ENCODE measurements at regions not wholly inside any gene's neighbourhood (a gene's known extent, or its start where the extent isn't known, plus 50 kb on each side); places are given as distances from the start of the nearest gene placed in this dataset.

DNA sequence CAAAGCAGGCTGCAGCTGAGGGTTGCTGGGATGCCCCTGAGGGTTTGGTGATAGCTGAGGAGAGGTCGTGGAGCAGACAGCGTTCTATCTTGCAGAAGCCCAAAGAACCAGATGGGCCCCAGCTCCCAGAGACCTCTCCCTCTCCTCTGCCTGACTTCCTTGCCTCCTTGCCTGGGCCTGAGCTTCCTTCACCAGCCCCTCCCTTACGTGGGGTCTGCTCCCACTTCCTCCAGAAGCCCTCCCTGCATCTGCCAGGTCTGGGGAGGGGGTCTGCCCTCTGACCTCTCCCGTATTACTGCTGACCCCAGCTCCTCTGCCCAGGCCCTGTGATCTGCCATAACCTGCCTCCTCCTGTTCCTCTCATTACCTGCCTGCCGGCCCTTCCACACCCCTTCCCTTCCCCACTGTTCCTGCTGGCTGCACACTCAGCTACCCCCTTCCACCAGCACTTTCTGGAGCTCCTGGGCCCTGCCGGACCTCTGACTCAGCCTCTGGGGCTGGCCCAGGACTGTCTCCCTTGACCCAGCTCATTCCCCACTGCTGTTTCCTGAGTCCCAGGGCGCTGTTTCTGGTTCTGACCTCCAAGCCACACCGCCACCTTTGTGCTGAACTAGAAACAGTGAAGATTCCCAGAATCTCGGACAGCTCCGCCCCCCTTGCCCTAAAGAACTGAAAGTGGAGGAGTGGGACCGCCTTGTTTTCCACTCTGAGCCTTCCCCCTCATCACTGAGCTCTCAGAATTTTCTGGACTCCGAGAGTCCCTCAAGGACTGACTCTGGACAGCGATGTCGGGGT is 237.7 kb upstream of the C1orf174 start:
- TF ChIP-seq CTCF (IDR thresholded peaks at IDR 0.05; ENCODE audit: borderline replicate concordance, extremely low read depth, low read length, poor library complexity, severe bottlenecking) (no peak), EZH2 (IDR thresholded peaks at IDR 0.05; ENCODE audit: borderline replicate concordance, low read depth, low read length, severe bottlenecking) (no peak)

Measured in DND-41 (cell line).